Large intestine (tissue), 3 donors: ENCODE measurements at regions not wholly inside any gene's neighbourhood (a gene's known extent, or its start where the extent isn't known, plus 50 kb on each side); places are given as distances from the start of the nearest gene placed in this dataset.
"Not testable (repeated sequence)": the region's sequence is repeated elsewhere in the genome, so short reads cannot be mapped to it uniquely, and the experiment has no call there.

Experiments used
- DNase-seq, 2 donors: peaks; one replicate each; pipeline versions ENCODE4 v3.0.0 to v3.0.0-alpha.2; 2013
- H3K27ac ChIP-seq: one replicate; pipeline ENCODE4 v1.5.1; 2013; ENCODE audit warnings: low read length
- H3K27me3 ChIP-seq: 2 replicates; pipeline ENCODE4 v1.6.1; 2013; ENCODE audit warnings: low read length; ENCODE audit not compliant: control insufficient read depth, insufficient read depth
- H3K36me3 ChIP-seq: 2 replicates; pipeline ENCODE4 v1.6.1; 2013; ENCODE audit warnings: low read length; ENCODE audit not compliant: control insufficient read depth, insufficient read depth
- H3K4me1 ChIP-seq: one replicate; pipeline ENCODE4 v1.6.1; 2013; ENCODE audit warnings: low read length; ENCODE audit not compliant: control insufficient read depth, insufficient read depth
- H3K4me3 ChIP-seq: one replicate; pipeline ENCODE4 v1.5.1; 2013; ENCODE audit warnings: low read length
- H3K9me3 ChIP-seq: one replicate; pipeline ENCODE4 v1.6.1; 2013; ENCODE audit warnings: mild to moderate bottlenecking, low read depth, low read length, moderate library complexity; ENCODE audit not compliant: control insufficient read depth
- WGBS: methylation state at CpG from one replicate; pipeline ENCODE4 v1.1.5; 2013; ENCODE audit warnings: low lambda C conversion rate; ENCODE audit not compliant: insufficient coverage; 5-methylcytosine and 5-hydroxymethylcytosine counted together

- WGBS: 100% methylated on average over 3 of the region's 4 CpGs
- no peak for DNase-seq
- no peaks in the 10 kb centered on the region for H3K4me1 ChIP-seq
- H3K36me3 ChIP-seq: no peaks in the 10 kb centered on the region
- no peak overlapping the region for H3K27ac ChIP-seq
- no peak overlapping the region for H3K4me3 ChIP-seq
- peaks cover 9% of the 10 kb centered on the region for H3K27me3 ChIP-seq
- no peaks in the 10 kb centered on the region for H3K9me3 ChIP-seq
Measured at GRCh38 chr7:69428089-69428488, 170.2 kb upstream of the AUTS2 start.

- DNase-seq: peak; percentile 38 to 44
- Histone ChIP-seq H3K4me3 (no peak overlapping the region), H3K9me3 (no peaks in the 10 kb centered on the region), H3K4me1 (no peaks in the 10 kb centered on the region), H3K27me3 (peaks cover 9% of the 10 kb centered on the region), H3K36me3 (no peaks in the 10 kb centered on the region), H3K27ac (no peak overlapping the region)
- WGBS: no CpG with 5 or more reads among the region's 16 CpGs
Measured at GRCh38 chr7:69429911-69430383, 168.3 kb upstream of the AUTS2 start.

- Histone ChIP-seq H3K27ac (no peak overlapping the region), H3K27me3 (peaks cover 9% of the 10 kb centered on the region), H3K9me3 (no peaks in the 10 kb centered on the region), H3K4me1 (no peaks in the 10 kb centered on the region), H3K4me3 (no peak overlapping the region), H3K36me3 (no peaks in the 10 kb centered on the region)
- peak; percentile 22 to 36 for DNase-seq
- 63% methylated on average over 1 of the region's 16 CpGs for WGBS
Measured at GRCh38 chr7:69430384-69431021, 167.8 kb upstream of the AUTS2 start.

- Histone ChIP-seq H3K4me1 (peaks cover 6% of the 10 kb centered on the region), H3K36me3 (no peaks in the 10 kb centered on the region)
- 100% methylated on average over 1 of the region's 4 CpGs for WGBS
Measured at GRCh38 chr7:69431626-69432025, 166.6 kb upstream of the AUTS2 start.

GRCh38 chr7:69432276-69432675, 166.0 kb upstream of the AUTS2 start:
- not testable (repeated sequence) for H3K4me3 ChIP-seq, H3K9me3 ChIP-seq, H3K27me3 ChIP-seq, H3K36me3 ChIP-seq, H3K27ac ChIP-seq, DNase-seq
- peaks cover 10% of the 10 kb centered on the region for H3K4me1 ChIP-seq
- no CpG with 5 or more reads among the region's 5 CpGs for WGBS

More at GRCh38 chr7:69431626-69432025, 166.6 kb upstream of the AUTS2 start:
- H3K9me3 ChIP-seq: no peaks in the 10 kb centered on the region
- H3K4me3 ChIP-seq: no peak overlapping the region
- no peak overlapping the region for H3K27ac ChIP-seq
- H3K27me3 ChIP-seq: peaks cover 9% of the 10 kb centered on the region
- no peak for DNase-seq

- Histone ChIP-seq H3K27me3 (peaks cover 9% of the 10 kb centered on the region), H3K4me3 (no peak overlapping the region), H3K4me1 (peaks cover 10% of the 10 kb centered on the region), H3K36me3 (no peaks in the 10 kb centered on the region), H3K9me3 (no peaks in the 10 kb centered on the region), H3K27ac (no peak overlapping the region)
- no CpG with 5 or more reads among the region's 1 CpG for WGBS
- DNase-seq: no peak
Measured at GRCh38 chr7:69433081-69433480, 165.2 kb upstream of the AUTS2 start.

- H3K9me3 ChIP-seq: no peaks in the 10 kb centered on the region
- H3K27ac ChIP-seq: no peak overlapping the region
- WGBS: 64% methylated on average over 2 of the region's 5 CpGs
- H3K4me3 ChIP-seq: no peak overlapping the region
- DNase-seq: no peak
- H3K36me3 ChIP-seq: no peaks in the 10 kb centered on the region
- peaks cover 10% of the 10 kb centered on the region for H3K4me1 ChIP-seq
- peaks cover 7% of the 10 kb centered on the region for H3K27me3 ChIP-seq
Measured at GRCh38 chr7:69434398-69434815, 163.9 kb upstream of the AUTS2 start.

GRCh38 chr7:69435711-69436110, 162.6 kb upstream of the AUTS2 start:
- H3K4me3 ChIP-seq: no peak overlapping the region
- WGBS: no CpG with 5 or more reads among the region's 5 CpGs
- no peaks in the 10 kb centered on the region for H3K9me3 ChIP-seq
- H3K27me3 ChIP-seq: peaks cover 3% of the 10 kb centered on the region
- no peaks in the 10 kb centered on the region for H3K36me3 ChIP-seq
- H3K4me1 ChIP-seq: peaks cover 10% of the 10 kb centered on the region
- peak; percentile 36 to 83 for DNase-seq
- H3K27ac ChIP-seq: peak overlapping the region; percentile 24

- Histone ChIP-seq H3K4me1 (peaks cover 10% of the 10 kb centered on the region), H3K9me3 (no peaks in the 10 kb centered on the region), H3K27me3 (no peaks in the 10 kb centered on the region), H3K36me3 (no peaks in the 10 kb centered on the region), H3K4me3 (no peak overlapping the region), H3K27ac (no peak overlapping the region)
- no CpG with 5 or more reads among the region's 1 CpG for WGBS
- no peak for DNase-seq
Measured at GRCh38 chr7:69436946-69437345, 161.3 kb upstream of the AUTS2 start.

GRCh38 chr7:69438584-69439412, 159.5 kb upstream of the AUTS2 start:
- no peak for DNase-seq
- no CpG with 5 or more reads among the region's 16 CpGs for WGBS
- no peak overlapping the region for H3K27ac ChIP-seq

More at GRCh38 chr7:69438584-69439412, 159.5 kb upstream of the AUTS2 start:
- H3K9me3 ChIP-seq: no peaks in the 10 kb centered on the region
- H3K36me3 ChIP-seq: no peaks in the 10 kb centered on the region
- no peak overlapping the region for H3K4me3 ChIP-seq
- no peaks in the 10 kb centered on the region for H3K27me3 ChIP-seq
- peaks cover 10% of the 10 kb centered on the region for H3K4me1 ChIP-seq
